Ramos (cell line): ENCODE measurements at regions not wholly inside any gene's neighbourhood (a gene's known extent, or its start where the extent isn't known, plus 50 kb on each side); places are given as distances from the start of the nearest gene placed in this dataset.
"Not testable (repeated sequence)": the region's sequence is repeated elsewhere in the genome, so short reads cannot be mapped to it uniquely, and the experiment has no call there.

Experiments used
- in situ Hi-C: fragments of 300-500 bp; cut with MboI; formaldehyde crosslinking; loops from one replicate; pipeline ENCODE4 v1.14.3; 2022; ENCODE audit warnings: low sequenced_read_pairs; ENCODE audit not compliant: unreplicated experiment

DNA sequence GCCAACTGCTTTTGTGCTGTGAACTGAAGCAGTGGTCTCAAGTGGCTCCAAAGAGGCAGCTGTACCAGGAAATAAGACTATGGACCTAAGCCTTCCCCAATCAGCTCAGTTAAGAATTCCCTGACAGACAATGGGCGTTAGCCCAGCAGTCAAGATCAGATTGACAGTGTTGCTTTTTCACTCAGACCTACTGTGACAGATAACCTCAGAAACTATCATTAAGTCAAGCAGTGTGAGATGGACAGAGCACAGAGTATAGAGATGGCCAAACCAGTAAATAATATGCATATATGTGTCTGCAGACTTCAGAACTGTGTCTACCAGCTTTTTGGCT lies 215.3 kb downstream of the ZFP36L2 start:
- in situ Hi-C loops = no loop called here

DNA sequence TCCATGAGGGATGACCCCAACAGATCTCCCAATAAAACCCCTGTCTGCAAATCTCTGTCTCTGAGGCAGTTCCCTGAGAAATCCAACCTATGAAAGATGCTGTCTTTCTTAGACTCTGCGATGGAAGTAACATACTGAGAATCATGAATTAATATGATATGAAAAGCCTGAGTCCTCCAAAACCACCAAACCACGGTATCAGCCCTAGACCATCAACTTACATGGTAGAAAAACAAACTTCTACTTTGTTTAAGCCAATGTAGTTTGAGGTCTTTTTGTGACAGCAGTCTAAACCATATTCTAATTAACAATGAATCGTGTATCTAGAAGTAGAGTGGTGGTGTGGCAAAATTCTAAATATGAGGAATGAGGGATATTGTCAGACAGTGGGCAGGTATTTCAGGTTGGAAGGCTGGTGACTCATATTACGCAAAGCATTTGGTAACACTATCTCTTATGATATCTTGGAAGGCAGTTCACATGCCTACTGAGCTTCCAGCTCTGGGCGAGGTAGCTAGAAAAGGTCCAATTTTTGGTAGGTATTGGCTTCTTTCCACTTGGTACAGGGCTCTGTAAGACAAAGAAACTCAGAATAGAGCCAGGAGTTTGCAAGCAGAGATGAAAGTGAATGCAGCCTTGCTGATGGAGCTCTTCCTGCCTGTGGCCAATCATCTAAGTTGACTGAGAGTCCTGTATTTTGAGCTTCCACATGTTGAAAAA lies 215.8 kb downstream of the ZFP36L2 start:
- in situ Hi-C loops = no loop called here

DNA sequence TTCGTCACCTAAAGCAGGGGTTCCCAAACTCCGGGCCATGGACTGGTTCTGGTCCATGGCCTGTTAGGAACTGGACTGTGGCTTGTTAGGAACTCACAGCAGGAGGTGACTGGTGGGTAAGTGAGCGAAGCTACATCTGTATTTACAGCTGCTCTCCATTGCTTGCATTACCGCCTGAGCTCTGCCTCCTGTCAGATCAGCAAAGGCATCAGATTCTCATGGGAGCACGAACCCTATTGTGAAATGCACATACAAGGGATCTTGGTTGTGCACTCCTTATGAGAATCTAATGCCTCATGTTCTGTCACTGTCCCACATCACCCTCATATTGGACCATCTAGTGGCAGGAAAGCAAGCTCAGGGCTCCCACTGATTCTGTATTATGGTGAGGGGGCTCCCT lies 217.0 kb downstream of the ZFP36L2 start:
- in situ Hi-C loops = no loop called here

DNA sequence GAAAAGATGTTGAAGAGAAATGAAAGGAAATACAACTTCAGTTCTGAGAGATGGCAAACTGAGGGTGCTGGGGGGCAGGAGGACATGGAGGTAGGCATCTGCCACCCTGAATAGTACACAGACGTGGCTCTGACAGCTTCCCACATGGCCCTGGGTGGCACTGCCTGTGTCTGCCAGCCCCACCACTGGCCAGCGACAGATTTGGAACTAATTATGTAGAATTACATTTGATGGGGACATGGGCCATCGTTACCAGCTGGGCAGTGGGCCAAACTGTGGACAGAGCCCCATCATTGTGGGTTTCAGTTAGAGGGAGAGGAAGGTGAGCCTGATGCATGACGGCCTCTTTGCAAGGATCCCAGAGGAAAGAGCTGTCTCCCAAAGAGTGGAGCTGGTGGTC lies 216.0 kb upstream of the HAAO start:
- in situ Hi-C loops = no loop called here

DNA sequence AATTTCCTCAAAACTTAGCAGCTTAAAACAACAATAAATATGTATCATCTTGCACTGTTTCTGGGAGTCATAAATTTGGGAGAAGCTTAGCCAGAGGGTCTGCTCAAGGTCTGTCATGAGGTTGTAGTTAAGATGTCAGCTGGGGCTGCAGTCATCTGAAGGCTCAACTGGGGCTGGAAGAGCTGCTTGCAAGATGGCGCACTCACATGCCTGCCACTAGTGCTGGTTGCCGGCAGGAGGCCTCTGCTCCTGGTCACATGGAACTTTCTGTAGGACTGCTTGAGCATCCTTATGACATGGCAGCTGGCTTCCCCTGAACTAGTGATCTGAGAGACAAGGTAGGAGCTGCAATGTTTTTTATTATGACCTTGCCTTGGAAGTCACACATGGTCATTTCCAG lies 215.5 kb upstream of the HAAO start:
- in situ Hi-C loops = no loop called here

DNA sequence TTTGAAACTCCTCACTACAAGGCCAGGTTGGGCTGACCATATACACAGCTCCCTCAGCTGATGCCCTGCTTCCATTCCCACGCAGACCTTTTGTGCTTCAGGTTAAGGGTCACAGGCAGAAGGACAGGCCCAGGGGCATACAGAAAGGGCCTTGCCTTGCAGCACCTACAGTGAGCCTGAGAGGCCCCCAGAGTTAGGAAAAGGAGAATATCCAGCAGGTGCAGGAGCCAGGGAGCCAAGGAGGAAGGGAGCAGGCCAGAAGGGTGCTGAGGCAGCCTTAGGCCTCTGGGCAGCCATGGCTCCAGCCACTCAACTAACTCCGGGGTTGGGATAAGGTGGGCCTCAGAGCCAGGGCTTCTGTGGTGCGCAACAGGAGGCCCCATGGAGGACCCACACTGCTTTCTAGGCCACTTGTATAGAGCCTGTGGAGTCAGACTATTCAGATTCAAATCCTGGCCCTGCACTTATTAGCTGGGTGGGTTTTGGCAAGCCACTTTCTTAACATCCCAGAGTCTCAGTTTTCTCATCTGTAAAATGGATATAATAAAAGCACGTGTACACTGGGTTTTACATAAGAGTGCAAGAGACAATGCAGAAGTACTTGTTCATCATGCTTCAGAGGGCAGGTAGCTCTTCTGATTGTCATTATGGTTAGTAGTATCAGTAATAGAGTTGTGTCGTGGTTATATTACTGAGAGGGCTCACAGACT lies 214.6 kb upstream of the HAAO start:
- in situ Hi-C loops = no loop called here

DNA sequence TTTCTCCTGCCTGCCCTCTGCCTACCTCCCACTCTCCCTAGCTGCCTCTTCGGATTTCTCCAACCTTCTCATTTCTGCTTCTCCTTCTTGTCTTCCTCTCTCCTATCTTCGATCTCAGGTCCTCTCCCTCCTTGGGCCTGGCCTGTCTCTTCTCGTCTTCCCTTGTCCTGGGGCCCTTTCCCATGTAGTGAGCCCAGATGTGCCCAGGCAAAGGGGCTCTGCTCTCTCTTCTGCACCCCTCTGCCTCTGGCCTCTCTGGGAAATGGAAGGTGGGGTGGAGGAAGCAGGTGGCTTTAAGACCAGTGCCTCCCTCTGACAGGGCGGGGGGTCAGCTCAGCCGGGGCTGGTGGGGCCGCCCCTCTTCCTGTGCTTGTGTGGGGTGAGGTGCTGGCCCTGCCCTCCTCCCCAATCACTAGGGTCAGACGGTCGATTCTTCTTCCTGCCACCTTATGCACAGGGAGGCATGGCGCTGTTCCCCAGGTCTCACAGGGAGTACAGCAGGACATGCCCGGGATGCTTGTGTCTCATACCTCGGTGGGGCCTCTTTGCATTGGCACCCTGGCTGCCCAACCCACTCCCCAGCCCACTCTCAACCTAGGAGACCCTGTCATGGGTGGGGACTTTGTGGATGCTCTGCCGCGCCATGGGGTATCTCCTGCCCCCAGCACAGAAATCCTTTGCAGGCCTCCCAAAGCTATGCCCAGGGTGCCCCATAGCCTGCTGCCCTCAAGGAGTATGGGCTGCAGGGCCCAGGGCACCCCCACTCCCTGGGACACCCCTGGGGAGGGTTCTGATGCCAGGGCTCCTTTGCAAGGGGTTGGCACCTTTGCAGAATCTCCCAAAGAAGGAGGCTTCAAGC lies 213.8 kb upstream of the HAAO start:
- in situ Hi-C loops = no loop called here

DNA sequence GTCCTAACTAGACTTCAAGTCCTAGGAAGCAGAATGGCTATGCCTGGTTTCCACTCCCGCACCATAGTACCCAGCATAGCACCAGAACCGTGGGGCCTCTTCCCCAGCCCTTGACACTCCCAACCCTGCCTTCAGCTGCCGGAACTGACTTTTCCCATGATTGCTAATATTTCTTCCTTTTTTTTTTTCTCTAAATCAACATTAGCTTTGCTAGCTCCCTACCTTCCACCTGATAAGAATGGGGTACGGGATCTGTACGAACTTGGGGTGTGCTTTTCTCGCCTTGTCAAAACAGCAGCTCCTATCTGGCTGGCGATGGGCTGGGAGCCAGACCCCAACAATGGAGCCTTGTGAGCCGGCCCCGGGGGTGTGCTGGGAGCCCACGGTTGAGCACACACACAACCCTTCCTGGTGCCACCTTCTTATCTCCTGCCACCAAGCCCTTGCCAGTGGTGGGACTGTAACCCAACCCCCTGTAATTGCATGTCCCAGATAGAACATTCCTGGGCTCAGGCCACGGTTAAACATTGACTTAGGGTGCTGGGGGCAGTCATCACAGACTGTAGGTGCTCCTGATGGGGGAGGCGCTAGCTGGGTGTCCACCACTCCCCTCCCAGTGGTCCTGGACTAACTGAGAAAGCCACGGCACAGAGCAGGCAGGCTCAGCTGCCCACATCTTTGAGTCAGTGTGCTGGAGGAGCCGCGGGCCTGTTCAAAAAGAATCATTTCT lies 213.0 kb upstream of the HAAO start:
- in situ Hi-C loops = no loop called here

DNA sequence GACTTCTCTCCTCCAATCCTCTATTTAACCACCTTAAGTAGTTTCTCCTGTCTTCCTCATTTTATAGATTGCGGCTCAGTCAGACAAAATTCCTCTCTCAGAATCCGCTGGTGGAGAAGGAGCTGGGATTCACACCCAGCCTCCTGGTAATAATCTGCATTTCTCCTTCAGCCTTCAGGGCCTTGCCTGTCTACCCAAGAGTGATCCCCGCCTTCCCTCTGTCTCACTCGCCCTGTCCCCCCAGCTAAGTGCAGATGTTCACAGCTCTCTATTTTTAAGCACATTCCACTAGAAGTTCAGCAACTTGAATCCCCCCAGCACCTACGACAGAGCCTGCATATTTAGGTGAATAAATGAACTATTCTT lies 212.5 kb upstream of the HAAO start:
- in situ Hi-C loops = no loop called here

DNA sequence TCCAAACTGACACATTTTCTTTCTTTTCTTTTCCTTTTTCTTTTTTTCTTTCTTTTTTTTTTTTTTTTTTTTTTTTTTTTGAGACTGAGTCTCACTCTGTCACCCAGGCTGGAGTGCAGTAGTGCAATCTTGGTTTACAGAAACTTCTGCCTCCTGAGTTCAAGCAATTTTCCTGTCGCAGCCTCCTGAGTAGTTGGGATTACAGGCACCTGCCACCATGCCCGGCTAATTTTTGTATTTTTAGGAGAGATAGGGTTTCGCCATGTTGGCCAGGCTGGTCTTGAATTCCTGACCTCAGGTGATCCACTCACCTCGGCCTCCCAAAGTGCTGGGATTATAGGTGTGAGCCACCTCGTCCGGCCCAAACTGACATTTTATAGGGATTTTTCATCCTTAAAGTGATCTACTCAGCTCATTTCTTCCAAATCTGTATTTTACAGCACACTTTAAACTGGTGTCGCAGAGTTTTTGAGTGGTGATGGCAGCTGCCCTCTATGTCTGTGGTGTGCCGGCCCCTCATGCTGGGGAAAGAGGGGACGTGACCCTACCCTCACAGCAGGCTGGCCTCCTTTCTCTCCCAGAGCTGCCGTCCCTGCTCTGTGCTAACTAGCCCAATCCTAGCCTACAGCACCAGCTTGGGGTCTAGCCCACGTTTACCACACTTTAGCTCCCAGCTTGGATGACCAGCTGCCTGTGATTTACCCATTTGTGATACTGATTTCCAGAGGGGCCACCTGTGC lies 211.9 kb upstream of the HAAO start:
- in situ Hi-C loops = not testable (repeated sequence)

DNA sequence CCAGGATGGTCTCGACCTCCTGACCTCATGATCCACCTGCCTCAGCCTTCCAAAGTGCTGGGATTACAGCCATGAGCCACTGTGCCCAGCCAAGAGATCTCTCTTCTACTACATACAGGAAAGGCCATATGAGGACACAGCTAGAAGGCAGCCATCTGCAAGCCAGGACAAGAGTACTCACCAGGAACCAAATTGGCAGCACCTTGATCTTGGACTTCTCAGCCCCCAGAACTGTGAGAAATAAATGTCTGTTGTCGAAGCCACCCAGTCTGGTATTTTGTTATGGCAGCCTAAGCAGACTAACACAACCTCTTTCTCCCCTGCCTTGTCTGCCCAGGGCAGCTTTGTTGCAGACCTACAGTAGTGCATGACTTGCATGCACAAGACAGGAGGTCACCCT lies 211.3 kb upstream of the HAAO start:
- in situ Hi-C loops = no loop called here

DNA sequence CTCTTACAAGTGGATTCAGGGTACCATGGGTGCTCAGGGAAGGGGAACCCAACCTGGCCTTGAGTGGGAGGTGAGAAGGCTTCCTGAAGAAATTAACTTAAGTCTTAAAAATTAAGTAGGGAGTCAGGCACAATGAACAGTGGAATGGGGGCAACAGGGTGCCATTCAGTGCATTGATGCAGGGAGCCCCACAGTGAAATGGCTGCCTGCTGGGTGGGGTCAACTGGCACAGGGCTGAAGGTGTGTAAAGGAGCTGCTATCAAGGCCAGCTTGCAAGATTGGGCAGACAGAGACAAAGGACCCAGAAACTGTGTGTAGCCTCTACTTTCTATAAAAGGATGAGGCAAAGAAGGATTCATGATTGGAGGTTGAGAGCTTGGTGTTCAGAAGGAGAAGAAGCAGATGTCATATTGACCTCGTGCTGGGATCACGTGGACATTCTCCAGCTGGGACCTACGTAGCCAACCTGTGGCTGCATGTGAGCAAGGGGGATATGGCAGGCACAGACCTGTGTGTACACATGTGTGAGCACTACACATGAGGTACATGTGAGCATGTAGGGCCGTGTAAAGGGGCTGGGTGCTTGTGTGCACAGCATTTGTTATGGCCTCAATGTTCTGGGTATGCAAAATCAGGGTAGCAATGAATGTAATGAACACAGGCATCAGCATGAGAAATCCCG lies 209.5 kb upstream of the HAAO start:
- in situ Hi-C loops = no loop called here

DNA sequence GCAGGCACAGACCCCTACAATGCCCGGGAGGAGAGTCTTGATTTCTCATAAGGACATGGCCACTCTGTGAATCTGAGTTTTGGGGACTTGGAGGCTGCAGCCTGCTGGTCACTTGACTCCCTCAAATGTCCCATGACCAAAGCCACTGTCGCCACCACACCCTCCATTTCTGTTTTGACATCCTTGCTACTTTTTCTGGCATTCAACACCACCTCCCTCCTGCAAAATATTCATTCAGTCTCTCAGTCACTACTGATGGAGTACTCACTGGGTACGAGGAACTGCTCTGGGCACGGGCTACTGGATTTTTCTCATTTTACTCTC lies 208.6 kb upstream of the HAAO start:
- in situ Hi-C loops = no loop called here

DNA sequence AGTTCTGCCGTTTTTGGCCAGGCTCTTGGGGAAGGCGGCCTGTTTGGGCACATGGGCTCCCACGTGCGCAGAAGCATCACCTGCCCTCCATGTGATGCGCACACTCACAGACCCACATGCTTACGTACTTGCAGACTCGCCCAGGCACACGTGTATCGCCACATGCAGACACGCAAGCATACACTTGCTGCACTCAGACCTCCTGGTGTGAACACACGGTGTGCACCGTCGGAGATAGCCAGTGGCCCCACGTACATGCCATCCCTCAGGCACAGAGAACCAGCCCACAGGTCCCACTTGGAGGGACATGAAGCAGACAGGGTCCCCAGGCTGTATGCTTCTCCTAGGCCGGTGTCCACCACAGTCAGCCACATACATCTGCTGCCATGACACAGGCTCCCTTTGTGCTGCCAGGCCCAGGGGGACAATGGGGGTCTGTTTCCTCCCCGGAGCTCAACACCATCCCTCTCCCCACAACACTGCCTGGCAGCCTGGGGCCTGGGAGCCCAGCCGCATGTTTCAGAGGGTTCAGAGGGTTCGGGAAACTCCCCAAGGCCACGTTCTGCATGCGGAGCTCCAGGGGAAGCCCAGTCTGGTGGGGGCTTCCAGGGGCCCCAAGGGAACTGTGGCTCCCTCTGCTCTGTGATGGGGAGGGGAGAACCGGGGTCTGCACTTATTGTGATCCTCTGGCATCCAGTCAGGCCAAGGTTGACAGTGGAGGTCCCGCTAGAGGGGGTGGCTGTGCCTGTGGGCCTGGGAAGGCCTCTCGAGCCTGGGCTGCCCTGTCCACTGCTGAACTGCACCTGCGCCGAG lies 208.1 kb upstream of the HAAO start:
- in situ Hi-C loops = no loop called here

DNA sequence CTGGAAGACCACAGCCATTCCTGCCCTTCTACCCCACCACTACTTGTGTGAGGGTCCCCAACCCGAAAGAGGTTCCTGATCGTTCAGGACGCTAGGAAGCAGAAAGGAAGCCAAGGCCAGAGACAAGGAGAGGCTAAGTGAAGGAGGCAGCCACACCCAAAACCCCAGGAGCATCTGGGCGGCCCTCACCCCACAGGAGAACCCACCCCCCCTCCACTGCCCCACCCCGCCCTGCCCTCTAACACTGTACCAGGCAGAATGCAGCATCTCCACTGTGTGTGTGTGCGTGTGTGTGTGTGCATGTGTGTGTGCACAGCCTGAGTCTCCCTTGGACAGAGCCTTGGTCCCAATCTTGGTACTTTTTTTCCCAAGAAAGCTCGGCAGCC lies 207.5 kb upstream of the HAAO start:
- in situ Hi-C loops = no loop called here

DNA sequence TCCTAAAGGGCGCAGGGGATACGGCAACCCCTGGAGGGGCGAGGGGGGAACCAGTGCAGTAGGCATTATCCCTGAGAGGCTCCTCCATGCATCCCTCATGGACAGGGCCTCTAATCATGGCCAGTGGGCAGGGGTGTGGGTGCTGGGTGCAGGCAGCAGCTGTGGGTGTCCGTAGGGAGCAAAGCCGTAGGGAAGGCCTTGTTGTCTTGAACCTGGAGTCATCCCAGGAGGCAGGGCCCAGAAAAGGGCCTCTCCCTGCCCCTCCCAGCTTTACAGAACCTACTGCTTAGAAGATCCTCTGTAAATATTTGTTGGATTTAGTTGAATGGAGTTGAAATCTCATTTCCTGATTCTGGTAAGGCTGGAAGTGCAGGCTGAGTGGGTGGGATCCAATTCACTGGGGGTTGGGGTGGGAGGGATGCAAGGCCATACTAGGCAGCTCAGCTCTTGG lies 207.0 kb upstream of the HAAO start:
- in situ Hi-C loops = no loop called here

DNA sequence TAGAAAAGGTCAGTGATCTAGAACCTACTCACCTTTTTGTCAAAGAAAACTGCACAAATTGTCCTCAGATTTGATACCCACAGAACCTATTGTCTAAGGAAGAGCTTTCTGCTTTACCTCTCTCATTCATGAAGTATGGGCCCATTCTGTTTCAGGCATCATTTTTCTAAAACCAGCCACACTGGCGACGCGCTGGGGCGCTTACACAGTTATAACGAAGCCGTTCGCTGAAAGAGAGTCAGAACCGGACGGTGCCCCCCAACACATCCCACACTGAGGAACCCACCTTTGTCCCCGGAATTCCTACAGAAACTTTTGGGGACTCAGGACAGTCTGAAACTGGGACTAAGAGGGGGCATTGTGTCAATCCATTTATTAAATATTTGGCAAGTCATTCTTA lies 206.3 kb upstream of the HAAO start:
- in situ Hi-C loops = no loop called here

DNA sequence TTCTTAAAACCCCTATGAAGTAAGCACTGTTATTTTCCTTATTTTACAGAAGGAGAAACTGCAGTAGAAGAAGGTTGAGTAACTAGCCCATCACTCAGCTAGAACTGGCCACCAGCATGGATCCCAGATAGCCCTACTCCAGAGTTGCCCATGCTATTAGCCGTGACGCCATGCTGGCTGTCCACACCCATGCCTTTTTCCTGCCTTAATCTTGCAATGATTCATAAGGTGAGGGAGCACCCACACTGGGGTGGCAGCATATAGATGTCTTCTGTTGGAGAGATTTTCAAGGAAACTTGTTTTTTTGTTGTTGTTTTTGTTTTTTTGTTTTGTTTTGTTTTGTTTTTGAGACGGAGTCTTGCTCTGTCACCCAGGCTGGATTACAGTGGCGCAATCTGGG lies 204.1 kb upstream of the HAAO start:
- in situ Hi-C loops = no loop called here
